ENCODE measurements at regions not wholly inside any gene's neighbourhood (a gene's known extent, or its start where the extent isn't known, plus 50 kb on each side); places are given as distances from the start of the nearest gene placed in this dataset.
"Not testable (repeated sequence)": the region's sequence is repeated elsewhere in the genome, so short reads cannot be mapped to it uniquely, and the experiment has no call there.

- DNase-seq (ENCODE audit: low read depth in 2 of 2): no peak
These were observed 410.3 kb downstream of the SLC6A15 start for GRCh38 chr12:84502180-84502860.

DNA sequence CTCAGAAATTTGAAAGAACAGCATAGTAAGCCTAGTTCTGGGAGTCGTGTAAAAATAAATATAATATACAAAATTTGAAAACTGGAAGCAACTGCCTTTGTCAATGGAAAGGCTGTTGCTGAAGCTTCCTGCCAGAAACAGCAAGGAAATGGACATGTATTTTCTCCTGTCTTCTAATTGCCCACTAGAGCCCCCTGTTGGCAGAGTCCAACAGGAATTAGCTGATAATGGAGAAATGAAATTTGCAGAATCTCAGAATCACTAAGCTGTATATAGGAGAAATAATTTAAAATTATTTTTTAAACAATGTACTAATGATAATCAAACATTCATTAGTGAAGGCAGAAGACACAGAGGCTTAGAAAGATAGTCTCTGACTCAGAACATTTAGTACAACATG is 414.8 kb downstream of the SLC6A15 start:
- no peak for DNase-seq (ENCODE audit: low read depth in 2 of 2)

DNA sequence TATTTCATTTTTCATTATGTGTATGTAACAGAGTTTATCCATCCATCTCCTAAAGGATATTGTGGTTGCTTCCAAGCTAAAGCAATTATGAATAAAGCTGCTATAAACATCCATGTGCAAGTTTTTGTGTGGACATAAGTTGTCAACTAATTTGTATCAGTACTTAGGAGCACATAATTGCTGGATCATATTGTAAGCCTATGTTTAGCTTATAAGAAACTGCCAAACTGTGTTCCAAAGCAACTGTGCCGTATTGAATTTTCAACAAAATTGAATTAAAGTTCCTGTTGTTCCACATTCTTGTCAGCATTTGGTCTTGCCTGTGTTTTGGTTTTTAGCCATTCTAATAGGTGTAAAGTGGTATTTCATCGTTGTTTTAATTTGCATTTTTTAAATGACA is 416.9 kb downstream of the SLC6A15 start:
- no peak for DNase-seq (ENCODE audit: low read depth in 2 of 2)

DNA sequence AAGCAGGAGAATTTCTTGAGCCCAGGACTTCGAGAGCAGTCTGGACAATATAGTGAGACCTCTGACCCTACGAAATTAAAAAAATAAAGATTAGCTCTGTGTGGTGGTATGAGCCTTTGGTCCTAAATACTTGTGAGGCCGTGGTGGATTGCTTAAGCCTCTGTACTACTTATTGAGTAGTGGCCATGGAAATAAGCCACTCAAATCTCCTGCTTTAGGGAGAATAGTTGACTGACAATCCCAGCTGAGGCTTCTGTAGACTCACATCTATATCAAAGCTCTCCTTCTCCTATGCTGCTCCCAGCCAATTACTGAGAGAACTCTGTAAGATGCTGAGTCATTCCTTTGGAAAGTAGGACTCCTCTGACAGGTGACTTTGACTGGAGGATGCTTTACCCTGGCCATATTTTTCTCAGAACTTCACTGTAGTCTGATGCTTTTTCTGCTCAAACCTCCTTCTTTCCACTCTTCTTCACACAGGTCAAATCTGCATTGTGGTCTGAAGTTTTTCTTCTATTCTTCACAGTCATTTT is 420.2 kb downstream of the SLC6A15 start:
- DNase-seq (ENCODE audit: low read depth in 2 of 2): no peak

- DNase-seq (ENCODE audit: low read depth in 2 of 2): no peak
These were observed 427.8 kb downstream of the SLC6A15 start for GRCh38 chr12:84484798-84485197.

- no peak for DNase-seq (ENCODE audit: low read depth in 2 of 2)
These were observed 431.8 kb downstream of the SLC6A15 start for GRCh38 chr12:84480803-84481202.

GRCh38 chr12:84470361-84470760 is 442.2 kb downstream of the SLC6A15 start:
- no peak for DNase-seq (ENCODE audit: low read depth in 2 of 2)

DNA sequence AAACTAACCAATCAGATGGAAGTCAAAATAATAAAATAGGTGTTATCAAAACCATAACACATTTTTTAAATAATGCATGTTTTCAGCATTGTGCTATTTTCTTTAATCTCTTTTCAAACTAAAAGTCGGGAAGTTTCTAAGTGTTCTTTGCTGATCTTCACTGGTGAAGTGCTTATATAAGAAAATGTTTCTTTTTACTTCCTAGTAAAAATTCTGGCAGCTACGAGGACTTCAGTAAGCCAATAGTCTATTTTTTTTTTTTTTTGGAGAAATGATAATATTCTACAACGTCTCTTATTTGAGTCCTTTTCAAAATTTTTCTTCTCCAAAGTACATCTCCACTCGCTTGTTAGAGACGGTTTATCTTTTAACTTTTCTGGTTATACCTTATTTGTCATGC is 448.0 kb downstream of the SLC6A15 start:
- no peak for DNase-seq (ENCODE audit: low read depth in 2 of 2)

- no peak for DNase-seq (ENCODE audit: low read depth in 2 of 2)
These were observed 448.7 kb downstream of the SLC6A15 start for GRCh38 chr12:84463741-84464495.

GRCh38 chr12:84455598-84455997 is 457.0 kb downstream of the SLC6A15 start:
- no peak for DNase-seq (ENCODE audit: low read depth in 2 of 2)

DNA sequence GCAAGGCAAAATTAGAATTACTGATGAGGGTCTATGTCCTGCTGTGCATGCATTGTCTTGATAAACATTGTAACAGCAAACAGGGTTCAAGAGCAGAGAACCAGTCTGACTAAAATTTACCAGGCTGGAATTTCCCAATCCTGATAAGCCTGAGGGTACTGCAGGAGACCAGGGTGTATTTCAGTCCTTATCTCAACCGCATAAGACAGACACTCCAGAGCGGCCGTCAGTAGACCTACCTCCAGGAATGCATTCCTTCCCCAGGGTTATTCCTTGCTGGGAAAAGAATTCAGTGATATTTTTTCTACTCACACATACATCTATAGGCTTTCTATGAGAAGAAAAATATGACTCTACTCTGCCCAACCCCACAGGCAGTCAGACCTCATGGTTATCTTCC is 466.1 kb downstream of the SLC6A15 start:
- DNase-seq (ENCODE audit: low read depth in 2 of 2): not testable (repeated sequence)

DNA sequence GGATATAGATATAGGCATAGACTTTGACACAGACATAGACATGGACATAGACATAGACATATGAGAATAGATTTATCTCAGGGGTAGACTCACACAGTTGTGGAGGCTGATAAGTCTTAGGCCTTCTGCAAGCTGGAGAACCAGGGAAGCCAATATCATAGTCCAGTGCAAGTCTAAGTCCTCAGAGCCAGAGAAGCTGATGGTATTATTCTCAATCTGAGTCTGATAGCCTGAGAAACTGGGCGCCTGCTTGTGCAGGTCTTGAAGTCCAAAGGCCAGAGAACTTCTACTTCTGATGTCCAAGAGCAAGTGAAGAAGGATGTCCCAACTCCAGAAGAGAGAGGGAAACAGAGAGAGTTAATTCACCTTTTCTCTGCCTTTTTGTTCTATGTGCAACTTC is 476.5 kb downstream of the SLC6A15 start:
- DNase-seq (ENCODE audit: low read depth in 2 of 2): no peak

- no peak for DNase-seq (ENCODE audit: low read depth in 2 of 2)
These were observed 476.9 kb downstream of the SLC6A15 start for GRCh38 chr12:84435682-84436081.

DNA sequence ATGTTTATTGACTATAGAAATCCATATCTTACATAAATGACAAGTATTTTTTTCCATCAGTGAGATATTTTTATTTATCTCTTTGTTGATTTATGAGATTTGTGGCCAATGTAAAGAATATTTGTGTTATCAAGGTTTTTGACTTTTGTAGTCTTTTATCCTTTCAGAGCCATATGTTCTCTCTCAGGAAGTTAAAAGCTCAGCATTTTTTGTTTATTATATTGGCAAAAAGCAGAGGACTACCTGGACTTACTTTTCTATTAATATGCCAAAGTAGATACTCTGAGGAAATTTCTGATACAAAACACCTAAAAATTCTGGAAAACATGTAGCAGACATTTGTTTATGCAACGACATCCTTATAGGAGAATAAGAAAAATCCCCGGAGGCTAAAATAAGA is 490.3 kb downstream of the SLC6A15 start:
- no peak for DNase-seq (ENCODE audit: low read depth in 2 of 2)

DNA sequence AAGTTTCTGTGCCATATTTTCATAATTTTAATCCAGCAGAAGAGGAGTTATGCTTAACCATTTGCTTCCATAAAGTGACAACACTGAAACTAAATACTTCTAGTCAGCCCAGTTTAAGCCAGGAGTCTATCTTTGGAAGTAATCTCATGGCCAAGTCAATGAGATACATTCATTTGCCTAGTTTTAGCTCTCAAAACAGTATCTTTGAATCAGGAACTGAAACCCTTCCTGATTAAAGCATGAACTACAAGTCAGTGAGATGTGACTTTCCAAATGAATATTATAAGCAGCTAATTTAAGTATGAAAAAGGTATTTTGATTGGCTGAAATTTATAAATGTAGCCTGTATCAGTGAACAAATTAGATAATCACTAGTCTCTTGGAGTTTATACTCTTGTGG is 491.5 kb downstream of the SLC6A15 start:
- DNase-seq (ENCODE audit: low read depth in 2 of 2): no peak

DNA sequence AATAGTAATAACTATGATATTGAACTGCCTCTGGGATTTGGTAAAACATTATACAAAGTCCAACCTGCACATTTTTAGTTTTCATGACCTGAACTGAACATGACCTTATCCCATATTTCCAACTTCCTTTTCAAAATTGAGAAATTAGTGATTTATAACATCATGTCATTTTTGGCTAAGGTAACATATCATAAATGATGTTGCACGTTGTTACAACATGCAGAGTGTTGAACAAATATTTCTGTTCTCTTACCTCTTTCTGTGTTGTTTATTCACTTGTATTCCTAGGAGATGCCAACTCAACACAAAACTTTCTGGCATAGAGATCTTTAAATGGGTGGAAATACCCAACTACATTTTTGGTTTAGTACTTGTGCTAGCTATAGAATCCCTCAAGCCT is 496.0 kb downstream of the SLC6A15 start:
- DNase-seq (ENCODE audit: low read depth in 2 of 2): no peak

DNA sequence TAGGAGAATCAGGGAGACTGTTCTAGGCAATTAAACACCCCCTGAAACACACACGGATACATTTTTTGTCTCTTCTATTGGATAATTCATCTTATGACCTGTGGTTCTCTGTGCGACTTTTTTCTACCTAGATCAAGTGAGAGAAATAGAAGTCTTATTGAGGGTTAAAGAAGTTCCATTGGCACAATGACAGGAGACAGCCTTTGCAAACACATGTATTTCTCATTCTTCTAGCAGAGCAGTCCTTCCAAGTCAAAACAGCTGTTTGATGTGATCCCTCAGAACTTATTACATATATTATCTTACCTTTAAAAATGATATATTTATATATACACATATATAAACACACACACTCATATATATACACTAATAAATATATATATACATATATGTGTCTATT is 496.7 kb downstream of the SLC6A15 start:
- DNase-seq (ENCODE audit: low read depth in 2 of 2): no peak

DNA sequence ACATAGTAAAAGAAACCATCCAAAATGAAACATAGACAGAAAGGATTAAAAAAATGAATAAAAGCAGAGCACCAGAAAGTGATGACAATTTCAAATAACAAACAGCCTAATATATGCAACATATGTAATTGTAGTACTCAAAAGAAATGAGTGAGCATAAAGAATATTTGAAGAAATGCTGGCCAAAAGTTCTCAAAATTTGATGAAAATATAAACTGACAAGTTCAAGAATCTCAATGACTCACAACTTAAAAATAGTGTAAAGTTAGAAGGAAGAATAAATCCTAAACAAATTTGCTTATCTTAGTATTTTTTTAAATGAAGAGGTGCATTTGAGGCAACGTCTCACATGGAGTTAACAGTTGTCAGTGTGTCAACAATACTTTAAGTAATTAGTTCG is 498.9 kb downstream of the SLC6A15 start:
- no peak for DNase-seq (ENCODE audit: low read depth in 2 of 2)

- no peak for DNase-seq (ENCODE audit: low read depth in 2 of 2)
These were observed 500.4 kb downstream of the SLC6A15 start for GRCh38 chr12:84412226-84412625.

GRCh38 chr12:84411031-84411430 is 501.6 kb downstream of the SLC6A15 start:
- DNase-seq (ENCODE audit: low read depth in 2 of 2): no peak

- DNase-seq (ENCODE audit: low read depth in 2 of 2): no peak
These were observed 503.7 kb downstream of the SLC6A15 start for GRCh38 chr12:84408936-84409335.

DNA sequence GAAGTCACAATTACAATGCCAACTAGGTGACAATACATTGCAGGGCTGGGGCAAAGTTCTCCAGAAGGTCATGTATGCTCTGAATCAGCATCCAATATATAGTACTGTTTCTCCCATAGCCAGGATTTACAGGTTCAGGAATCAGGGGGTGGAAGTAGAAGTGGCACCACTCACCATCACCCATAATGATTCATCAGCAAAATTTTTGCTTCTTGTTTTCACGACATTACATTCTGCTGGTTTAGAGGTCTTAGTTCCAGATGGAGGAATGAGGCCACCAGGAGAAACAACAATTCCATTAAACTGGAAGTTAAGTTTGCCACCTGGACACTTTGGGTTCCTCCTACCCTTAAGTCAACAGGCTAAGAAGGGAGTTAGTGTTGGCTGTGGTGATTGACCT is 505.9 kb downstream of the SLC6A15 start:
- DNase-seq (ENCODE audit: low read depth in 2 of 2): not testable (repeated sequence)

DNA sequence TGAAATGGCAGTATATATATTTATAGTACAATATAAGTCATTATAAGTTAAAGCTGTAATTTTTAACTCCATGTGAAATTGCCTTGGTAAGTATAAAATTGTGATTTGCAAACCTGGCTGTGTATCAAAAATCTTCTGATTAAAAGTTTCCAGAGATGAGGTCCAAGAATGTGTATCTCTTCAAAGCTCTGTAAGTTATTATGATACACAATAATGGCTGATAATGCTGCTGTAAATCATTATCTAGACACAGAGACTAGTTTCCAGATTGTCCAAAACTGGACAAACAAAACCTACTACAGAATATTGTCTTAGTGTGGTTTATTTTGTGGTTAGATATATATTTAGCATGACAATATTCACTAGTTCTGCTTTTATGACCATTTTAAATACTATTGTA is 514.8 kb downstream of the SLC6A15 start:
- no peak for DNase-seq (ENCODE audit: low read depth in 2 of 2)
